A673 (cell line): ENCODE measurements at regions not wholly inside any gene's neighbourhood (a gene's known extent, or its start where the extent isn't known, plus 50 kb on each side); places are given as distances from the start of the nearest gene placed in this dataset.

Source experiments
- EZH2 ChIP-seq: fragments of 200-600 bp; sonication (generic); IDR thresholded peaks from 2 replicates; pipeline ENCODE4 v1.6.1; 2017; ENCODE audit warnings: borderline replicate concordance, low read depth, mild to moderate bottlenecking, mixed read lengths, antibody characterized with exemption, low read length; ENCODE audit not compliant: poor library complexity, severe bottlenecking
- TF ChIP-seq, protein P1 (sequence below): fragments of 300-800, 200-600 bp; sonication (generic); conservative IDR thresholded peaks from 2 replicates; pipeline ENCODE4 v1.5.1; 2017; ENCODE audit warnings: low read depth, mild to moderate bottlenecking, antibody characterized with exemption, low read length, moderate library complexity, mixed read lengths

DNA sequence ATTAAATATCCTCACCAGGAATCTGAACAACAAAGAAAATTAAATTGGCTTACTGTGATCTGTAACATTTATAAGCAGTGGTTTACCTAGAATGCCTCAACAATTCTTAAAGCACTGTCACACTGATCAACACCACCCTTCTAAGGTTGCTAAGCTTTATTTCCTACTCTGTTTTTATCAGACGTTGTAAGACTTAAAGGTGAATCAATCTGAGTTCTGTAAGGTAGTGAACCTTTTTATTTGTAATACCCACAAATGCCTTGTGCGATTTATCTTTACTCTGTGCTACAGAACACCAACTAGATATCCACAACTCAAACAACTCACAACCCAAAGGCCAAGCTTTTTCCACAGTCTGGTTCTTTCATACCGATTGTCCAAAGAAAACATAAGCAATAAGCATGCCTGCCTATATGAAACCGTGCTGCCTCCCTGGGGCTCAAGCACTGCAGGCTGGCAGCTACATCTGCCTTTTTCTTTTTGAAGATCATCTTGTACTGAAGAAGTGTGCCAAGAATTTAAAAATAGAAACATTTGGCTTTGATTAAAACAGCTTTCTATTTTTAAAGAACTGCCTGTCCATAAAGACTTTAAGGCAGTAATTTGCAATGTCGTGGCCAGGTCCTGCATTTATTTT lies 490.7 kb downstream of the NUP35 start:
- TF ChIP-seq, protein P1, sequence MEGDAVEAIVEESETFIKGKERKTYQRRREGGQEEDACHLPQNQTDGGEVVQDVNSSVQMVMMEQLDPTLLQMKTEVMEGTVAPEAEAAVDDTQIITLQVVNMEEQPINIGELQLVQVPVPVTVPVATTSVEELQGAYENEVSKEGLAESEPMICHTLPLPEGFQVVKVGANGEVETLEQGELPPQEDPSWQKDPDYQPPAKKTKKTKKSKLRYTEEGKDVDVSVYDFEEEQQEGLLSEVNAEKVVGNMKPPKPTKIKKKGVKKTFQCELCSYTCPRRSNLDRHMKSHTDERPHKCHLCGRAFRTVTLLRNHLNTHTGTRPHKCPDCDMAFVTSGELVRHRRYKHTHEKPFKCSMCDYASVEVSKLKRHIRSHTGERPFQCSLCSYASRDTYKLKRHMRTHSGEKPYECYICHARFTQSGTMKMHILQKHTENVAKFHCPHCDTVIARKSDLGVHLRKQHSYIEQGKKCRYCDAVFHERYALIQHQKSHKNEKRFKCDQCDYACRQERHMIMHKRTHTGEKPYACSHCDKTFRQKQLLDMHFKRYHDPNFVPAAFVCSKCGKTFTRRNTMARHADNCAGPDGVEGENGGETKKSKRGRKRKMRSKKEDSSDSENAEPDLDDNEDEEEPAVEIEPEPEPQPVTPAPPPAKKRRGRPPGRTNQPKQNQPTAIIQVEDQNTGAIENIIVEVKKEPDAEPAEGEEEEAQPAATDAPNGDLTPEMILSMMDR: no peak
- TF ChIP-seq EZH2: no peak
